GM21367 (cell line): ENCODE measurements at regions not wholly inside any gene's neighbourhood (a gene's known extent, or its start where the extent isn't known, plus 50 kb on each side); places are given as distances from the start of the nearest gene placed in this dataset.
"Not testable (repeated sequence)": the region's sequence is repeated elsewhere in the genome, so short reads cannot be mapped to it uniquely, and the experiment has no call there.

ENCODE experiments used
- ATAC-seq: cut with Tn5 transposase; IDR thresholded peaks from one replicate; pipeline ENCODE4 v1.9.1; 2021; ENCODE audit not compliant: unreplicated experiment

DNA sequence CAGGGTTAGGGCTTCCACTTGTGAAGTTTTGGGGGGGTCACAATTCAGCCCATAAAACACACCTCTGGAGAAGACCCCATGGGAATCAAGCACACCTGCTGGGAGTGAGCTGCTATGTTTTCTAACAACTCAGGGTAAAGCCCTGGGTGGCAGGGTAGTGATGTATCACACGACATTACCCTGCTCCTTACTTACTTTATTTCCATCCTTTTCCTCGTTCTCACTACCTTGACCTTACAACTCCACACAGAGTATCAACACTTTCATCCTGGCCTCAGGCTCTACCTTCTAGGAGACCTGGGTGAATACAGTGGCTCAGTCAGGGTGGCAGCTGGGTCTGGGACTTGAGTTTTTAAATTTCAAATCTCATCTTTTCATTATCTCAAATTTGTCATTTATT, 290.3 kb downstream of the CYRIA start:
- no peak for ATAC-seq

DNA sequence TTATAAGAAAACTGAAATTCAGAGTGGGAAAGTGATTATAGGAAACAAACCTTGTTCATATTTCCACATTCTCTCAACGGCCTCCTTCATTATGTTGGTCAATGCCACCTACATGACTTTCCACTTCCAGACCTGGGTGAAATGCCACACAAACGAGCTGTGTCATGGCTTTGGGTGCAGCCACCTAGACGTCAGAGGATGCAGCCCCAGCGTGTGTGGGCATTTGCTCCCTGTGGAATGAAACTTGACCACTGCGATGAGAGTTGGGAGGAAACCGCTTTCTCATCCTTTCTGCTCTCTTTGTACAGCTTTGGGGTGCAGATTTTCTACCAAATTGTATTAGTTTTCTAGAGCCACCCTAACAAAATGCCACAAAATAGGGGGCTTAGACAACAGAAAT, 291.0 kb downstream of the CYRIA start:
- ATAC-seq, result no peak

DNA sequence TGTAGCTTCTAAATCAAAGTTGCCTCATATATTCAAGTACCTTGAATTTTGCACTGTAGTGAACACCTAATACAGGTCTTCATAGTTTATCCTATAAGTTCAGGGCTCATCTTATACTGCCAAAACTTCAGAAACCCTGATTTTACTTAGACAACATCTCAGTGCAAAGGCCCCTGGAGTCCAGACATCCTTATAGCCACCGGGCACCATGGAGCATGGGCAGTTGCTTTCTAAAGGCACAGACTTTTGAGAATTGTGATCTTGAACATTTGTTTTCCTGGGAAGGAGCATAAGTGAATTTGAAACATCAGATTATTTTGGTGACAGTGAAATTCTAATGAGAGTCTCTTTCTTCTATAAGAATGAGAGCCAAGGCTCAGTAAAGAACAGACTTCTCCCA, 292.3 kb downstream of the CYRIA start:
- no peak for ATAC-seq

DNA sequence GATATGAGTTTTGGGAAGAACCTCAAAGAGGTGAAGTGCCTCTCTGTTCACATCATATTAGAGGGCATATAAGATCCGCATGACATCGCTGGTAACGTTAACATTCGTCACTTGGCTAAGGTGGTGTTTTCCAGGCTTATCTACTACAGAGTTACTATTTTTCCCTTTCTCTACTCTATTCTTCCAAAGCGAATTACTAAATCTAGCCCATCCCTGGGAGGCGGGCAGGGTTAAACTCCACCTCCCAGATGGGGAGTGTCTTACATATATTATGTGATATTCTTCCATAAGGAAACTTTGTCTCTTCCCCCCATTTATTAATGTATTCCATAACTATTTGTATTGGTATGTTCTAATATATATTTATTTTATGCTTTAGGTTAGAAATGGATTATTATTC, 293.9 kb downstream of the CYRIA start:
- ATAC-seq, result no peak

DNA sequence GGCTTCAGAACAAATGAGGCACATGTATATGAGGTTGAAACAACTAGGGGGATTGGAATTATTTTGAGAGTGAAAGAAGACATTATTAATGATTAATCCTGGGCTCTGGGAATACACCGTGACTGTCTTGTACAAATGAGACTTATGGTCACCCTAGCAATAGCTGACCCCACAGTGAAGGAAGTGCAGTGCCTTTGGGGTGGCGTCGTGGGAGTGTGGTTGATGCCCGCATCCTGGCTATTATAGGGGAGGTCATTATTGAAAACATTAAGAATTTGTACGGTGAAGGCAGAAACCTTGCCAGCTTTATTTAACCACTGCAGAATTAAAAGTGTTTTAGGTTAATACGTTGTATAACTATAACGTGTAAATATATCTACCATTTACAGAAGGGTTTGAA, 296.7 kb downstream of the CYRIA start:
- no peak for ATAC-seq

DNA sequence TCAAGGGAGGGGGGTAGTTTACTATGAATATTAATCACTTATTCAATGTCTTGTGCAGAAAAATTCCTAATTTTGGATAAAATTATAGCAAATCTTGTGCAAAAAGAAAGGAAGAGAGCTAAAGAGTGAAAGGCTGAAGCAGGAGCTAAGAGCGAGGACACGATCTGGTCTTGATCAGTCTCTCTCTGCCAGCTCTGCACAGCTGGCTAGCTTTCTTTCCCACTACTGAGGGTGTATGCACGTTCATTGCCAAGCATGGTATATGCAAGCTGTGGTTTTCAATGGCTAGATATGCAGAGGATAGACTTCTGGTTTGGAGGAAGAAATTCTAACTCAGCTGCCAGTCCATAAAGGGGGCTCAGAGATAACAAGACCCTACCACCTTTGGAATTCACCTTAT, 297.3 kb downstream of the CYRIA start:
- ATAC-seq, result no peak

DNA sequence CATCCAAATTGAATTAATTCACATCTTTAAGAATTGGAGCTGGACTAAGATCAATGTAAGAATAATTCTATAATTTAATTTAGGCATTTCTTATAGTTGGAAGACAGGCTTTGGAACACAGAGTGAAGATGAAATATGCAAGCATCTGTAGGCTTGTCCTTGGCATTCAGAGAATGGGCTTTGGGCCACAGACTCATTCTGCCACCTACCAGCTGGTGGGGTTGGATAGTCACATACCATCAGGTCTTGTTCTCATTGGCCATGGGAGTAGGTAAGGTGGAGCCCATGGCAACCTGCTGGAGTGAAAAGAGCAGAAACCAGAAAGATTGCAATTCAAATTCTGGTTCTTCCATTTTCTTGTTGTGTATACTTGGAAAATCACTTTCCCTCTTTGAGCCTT, 300.3 kb downstream of the CYRIA start:
- no peak for ATAC-seq

DNA sequence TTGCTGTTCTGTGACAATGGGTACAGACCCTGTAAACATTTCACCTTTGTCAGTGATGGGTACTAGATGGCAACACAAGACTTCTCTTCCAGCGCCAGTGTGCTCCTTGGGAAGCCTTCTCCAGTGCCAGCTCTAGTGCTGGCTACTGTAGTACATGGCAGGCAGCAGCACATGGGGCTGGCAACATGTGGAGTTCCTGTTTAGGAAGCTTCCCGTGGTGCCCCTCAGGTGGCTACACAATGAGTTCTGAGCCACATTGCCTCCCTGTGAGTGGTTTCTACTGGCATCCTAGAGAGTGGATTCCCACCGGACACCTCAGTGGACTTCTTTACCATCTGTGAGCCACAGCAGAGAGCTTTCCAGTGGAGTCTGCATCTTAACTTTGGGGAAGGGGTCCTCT, 302.1 kb downstream of the CYRIA start:
- no peak for ATAC-seq

DNA sequence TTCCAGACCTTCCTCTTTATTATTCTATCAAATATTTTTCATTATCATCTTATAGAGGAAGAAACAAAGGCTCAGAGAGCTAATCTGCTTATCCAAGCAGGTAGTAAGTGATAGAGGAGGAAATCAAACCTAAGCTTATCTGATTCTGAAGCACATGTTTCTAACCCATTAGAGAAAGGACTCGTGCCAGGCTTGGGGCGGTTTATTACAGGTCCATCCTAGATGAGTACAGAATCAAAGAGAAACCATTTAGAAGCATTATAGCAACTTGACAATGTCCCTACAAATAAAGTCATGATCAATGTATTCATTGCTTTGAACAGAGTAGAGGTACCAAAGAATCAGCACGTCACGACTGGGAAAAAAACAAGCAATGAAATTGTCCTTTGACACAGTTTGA, 303.0 kb downstream of the CYRIA start:
- no peak for ATAC-seq

DNA sequence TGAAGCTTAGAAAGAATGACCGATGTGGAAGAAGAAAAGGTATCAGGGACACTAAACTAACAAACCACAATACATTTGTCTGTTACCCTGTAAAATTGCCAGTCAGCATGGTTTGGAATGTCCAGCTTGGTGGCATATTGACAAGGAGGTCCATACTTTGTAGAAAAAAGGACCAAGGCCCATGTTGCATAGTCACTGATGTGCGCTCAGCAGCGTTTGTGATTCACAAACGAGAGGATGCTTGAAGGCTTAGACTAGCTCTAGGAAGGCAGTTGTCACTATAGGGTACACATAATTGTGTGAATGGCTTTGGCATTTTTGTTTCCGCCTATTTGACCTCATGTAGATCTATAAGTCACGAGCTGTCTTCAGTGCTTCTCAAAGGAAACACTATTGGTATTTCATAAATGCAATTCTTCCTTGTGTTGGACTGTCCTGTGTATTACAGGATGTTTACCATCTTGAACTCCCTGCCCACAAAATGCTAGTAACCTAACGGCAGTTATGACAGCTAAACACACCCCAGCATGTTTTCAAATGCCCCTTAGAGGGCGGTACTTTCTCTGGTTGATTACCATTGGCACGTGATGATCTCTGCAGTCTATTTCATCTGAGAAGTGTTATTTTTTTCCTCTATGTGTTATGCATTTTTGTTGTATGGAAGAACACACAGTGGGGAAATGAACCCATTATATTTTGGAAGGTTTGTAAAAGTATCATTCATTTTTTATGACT, 304.2 kb downstream of the CYRIA start:
- ATAC-seq, result no peak

DNA sequence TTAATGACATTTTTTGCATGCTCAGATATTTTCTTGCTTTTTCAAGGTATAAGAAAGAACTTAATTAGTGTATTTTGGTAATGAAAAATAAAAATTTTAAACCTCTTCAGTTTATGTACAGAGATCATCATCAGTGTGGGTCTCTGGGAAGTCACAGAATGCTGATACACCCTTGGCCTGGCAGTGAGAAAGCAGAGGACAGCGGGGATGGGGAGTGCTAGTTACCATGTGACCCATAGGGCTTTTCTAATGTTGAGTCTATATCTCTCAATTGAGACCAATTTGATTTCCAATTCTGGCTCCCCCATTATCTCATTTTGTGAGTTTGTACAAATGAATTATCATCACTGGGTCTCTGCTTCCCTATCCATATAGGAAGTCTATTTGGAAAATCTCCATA, 305.7 kb downstream of the CYRIA start:
- no peak for ATAC-seq

DNA sequence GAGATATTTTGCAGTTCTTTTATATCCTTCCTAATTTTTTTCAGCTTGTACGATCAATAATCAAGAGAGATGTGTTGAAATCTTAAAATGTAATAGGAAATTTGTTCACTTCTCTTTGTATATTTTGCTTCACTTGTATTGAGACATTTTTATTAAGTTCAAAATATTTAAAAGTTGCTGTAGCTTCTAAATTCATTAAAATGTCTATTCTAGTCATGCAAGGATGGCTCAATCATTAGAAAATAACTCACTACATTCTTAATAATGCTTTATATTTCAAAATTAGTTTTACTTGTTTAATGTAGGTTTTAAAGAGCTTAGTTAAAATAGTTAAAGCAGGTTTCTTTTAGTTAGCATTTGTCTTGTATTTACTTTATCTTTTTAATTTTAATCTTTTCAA, 308.4 kb downstream of the CYRIA start:
- ATAC-seq, result no peak

DNA sequence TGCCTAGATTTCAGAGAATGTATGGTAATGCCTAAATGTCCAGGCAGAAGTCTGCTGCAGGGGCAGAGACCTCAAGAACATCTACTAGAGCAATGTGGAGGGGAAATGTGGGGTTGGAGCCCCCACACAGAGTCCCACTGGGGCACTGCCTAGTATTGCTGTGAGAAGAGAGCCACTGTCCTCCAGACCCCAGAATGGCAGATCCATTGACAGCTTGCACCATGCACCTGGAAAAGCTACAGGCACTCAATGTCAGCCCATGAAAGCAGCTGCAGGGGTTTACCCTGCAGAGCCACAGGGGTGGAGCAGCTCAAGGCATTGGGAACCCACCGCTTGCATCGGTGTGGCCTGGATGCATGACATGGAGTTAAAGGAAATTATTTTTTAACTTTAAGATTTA, 314.1 kb downstream of the CYRIA start:
- ATAC-seq, result no peak

DNA sequence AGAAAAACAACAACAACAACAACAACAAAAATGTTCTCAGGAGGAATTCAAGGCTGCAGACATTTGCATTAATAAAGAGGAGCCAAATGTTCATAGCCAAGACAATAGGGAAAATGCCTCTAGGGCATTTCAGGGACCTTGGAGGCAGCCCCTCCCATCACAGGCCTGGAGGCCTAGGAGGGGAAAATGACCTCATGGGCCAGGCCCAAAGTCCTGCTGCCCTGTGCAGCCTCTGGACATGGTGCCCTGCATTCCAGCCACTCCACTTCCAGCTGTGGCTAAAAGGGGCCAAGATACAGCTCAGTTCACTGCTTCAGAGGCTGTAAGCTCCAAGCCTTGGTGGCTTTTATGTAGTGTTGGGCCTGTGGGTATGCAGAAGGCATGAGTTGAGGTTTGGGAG, 314.5 kb downstream of the CYRIA start:
- ATAC-seq, result no peak

DNA sequence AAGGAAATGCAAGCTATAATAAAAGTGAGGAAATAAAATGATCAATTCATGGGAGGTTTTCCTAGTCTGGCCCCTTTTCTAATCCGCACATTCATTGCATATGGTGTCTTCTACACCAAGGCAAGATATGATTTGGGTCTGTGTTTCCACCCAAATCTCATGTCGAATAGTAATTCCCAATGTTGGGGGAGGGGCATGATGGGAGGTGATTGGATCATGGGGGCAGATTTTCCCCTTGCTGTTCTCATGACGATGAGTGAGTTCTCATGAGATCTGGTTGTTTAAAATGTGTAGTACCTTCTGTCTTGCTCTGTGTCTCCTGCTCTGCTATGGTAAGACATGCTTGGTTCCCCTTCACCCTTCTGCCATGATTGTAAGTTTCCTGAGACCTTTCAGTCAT, 315.4 kb downstream of the CYRIA start:
- no peak for ATAC-seq

DNA sequence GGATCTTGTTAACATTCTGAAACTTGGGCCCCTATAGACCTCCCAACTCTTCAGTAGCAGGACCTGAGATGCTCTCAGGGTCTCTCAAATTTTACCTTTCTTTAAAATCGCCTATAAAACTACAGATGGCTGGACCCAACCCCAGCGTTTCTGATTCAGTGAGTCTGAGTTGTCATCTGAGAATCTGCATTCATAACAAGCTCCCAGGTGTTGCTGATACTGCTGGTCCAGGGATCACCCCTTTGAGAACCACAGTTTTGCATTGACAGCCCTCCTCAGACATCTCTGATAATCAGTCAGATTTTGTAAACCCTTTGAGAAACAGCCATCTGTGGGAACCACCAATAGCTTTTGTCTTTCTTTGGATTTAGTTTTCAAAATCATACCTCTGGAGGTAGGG, 315.8 kb downstream of the CYRIA start:
- no peak for ATAC-seq

DNA sequence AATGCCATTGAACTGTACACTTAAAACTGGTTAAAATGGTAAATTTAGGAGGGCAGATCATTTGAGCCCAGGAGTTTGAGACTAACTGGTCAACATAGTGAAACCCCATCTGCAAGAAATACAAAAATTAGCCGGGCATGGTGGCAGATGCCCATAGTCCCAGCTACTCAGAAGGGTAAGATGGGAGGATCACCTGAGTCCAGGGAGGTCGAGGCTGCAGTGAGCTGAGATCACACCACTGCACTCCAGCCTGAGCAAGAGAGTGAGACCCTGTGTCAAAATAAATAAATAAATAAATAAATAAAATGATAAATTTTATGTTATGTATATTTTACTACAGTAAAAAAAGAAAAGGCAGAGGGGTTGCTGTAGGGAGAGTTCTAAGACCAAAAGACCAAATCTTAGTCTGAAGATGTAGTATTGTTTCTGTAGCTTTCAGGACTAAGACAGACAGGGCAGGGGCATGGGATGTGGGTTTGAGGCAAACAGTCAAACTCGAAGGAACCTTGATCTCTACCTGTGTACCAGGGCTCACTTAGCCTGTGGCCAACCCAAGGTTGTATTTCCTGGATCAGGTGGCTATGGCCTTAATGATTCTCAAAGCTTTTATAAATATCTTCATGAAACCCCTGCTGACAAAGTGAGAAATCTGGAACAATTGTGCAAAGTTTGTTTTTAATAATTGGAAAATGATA, 316.7 kb downstream of the CYRIA start:
- ATAC-seq, result no peak

DNA sequence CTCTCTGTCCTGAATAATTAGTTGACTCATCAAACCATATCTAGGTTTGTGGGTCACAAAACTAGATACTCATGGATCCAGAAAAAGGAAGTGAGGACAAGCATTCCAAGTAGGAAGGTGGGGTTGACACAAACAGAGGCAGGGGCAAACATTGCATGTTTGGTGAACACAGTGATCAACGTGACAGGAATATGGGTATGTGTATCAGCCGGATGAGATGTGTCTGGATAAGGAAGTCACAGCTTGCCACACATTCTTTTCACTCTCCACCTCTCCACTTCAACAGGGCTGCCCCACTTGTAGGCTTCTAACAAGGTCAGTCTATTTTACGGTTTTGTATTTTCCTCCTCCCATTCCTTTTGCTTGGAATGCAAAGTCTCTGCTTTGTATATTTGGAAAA, 319.0 kb downstream of the CYRIA start:
- ATAC-seq, result no peak

DNA sequence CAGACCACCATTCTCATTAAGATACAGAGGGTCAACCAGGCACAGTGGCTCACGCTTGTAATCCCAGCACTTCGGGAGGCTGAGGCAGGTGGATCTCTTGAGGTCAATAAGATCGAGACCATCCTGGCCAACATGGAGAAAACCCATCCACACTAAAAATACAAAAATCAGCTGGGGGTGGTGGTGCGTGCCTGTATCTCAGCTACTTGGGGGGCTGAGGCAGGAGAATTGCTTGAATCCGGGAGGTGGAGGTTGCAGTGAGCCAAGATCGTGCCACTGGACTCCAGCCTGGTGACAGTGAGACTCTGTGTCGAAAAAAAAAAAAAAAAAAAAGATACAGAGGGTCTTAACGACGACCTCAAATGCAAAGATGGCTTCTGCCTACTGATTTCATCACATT, 320.4 kb downstream of the CYRIA start:
- not testable (repeated sequence) for ATAC-seq

DNA sequence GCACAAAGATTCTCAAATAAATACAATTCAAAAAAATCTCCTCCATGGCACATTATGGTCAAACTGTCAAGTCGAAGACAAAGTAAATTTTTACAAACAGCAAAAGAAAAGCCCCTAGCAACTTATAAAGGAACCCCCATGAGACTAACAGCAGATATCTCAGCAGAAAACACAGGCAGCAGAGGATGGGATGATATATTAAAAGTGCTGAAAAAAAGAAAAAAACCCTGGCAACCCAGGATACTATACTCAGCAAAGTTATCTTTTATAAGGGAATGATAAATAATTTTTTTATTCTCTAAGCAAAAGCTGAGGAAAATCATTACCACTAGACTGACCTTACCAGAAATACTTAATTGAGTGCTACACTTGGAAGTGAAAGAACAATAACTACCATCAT, 326.4 kb downstream of the CYRIA start:
- ATAC-seq, result no peak

DNA sequence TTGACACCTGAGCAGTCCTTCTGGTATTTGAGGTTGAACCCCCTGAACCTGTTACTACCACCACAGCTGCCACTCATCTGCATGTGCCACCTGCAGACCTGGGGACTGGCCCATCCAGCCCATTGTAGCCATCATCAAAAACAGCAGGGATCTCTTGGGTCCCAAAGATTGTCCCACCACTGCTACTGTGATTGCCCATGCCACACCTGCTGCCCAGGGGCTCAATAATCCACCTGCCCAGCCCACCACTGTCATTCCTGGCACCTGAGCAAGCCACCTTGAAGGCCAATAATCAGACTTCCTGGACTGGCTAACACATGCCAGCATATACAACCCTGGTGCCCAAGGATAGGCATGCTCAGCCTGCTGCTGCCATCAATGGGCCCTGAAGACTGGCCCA, 327.6 kb downstream of the CYRIA start:
- ATAC-seq, result no peak

DNA sequence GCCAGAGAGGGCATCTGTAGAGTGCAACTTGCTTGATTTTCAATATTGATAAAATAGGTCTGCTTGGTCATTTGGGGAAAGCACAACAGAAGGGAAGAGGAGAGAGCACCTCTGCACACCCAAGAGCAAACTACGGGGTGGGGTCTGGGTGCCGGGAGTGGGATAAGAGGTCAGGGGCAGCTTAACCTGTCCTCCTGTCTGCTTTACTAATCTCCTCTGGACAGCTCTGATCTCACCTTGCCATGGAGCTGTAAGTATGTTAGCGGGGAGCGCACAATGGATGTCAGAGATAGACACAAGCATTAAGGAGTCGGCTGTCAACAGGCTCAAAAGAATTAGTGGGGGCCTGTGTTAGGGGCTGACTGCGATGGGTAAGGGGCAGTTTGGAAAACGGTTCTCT, 328.7 kb downstream of the CYRIA start:
- ATAC-seq, result no peak

DNA sequence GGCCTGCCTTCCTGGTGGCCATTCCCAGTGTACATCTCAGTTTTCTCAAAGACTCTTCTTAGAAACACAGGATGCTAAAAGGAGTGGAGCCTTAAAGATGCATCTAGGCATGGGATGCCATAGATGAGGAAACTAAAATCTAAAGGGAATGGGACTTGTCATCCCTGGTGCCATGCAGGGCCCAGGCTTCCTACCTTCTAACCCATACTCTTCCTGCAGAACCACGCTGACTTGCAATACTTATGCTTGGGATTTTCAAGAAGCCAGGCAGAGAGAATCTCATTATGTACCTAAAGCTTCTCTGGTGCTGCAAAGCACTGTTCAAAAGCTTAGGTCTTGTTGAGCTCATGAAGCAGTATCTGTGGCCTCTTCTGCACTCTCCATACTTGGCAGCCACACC, 329.1 kb downstream of the CYRIA start:
- ATAC-seq, result no peak
